ENCODE measurements at regions not wholly inside any gene's neighbourhood (a gene's known extent, or its start where the extent isn't known, plus 50 kb on each side); places are given as distances from the start of the nearest gene placed in this dataset.

- H4K20me1 ChIP-seq (ENCODE audit: insufficient read depth, low read length) = no peaks in the 10 kb centered on the region
- no peak for TF ChIP-seq EZH2phosphoT487 (IDR thresholded peaks at IDR 0.05; ENCODE audit: low read depth)
- H3K9me3 ChIP-seq (ENCODE audit: insufficient read depth, low read length) = no peaks in the 10 kb centered on the region
- H3K4me3 ChIP-seq (ENCODE audit: low read length) = no peak overlapping the region
- no peaks in the 10 kb centered on the region for H3K4me1 ChIP-seq (ENCODE audit: low read length)
- H3K27ac ChIP-seq (ENCODE audit: low read length) = no peak overlapping the region
- no peaks in the 10 kb centered on the region for H3K27me3 ChIP-seq (ENCODE audit: low read depth, low read length)
- H3K9ac ChIP-seq (ENCODE audit: low read length) = no peak overlapping the region
- H3K36me3 ChIP-seq (replicated peaks; ENCODE audit: low read depth, low read length) = no peaks in the 10 kb centered on the region
- no peak overlapping the region for H3K4me2 ChIP-seq (ENCODE audit: low read length)
- no peak overlapping the region for H2AFZ ChIP-seq (ENCODE audit: low read depth, low read length)
- no peaks in the 10 kb centered on the region for H3K79me2 ChIP-seq (ENCODE audit: low read length)
Observed at GRCh38 chr1:228913626-228914414, 178.5 kb downstream of the RHOU start.

GRCh38 chr1:228914700-228915099 lies 179.4 kb downstream of the RHOU start:
- Histone ChIP-seq H3K79me2 (ENCODE audit: low read length) (no peaks in the 10 kb centered on the region), H3K9ac (ENCODE audit: low read length) (no peak overlapping the region), H3K4me2 (ENCODE audit: low read length) (no peak overlapping the region), H4K20me1 (ENCODE audit: insufficient read depth, low read length) (no peaks in the 10 kb centered on the region), H3K27me3 (ENCODE audit: low read depth, low read length) (no peaks in the 10 kb centered on the region), H3K27ac (ENCODE audit: low read length) (no peak overlapping the region), H3K36me3 (replicated peaks; ENCODE audit: low read depth, low read length) (no peaks in the 10 kb centered on the region), H3K4me3 (ENCODE audit: low read length) (no peak overlapping the region), H3K4me1 (ENCODE audit: low read length) (no peaks in the 10 kb centered on the region), H2AFZ (ENCODE audit: low read depth, low read length) (no peak overlapping the region), H3K9me3 (ENCODE audit: insufficient read depth, low read length) (no peaks in the 10 kb centered on the region)
- TF ChIP-seq CTCF (IDR thresholded peaks at IDR 0.05; ENCODE audit: low read depth, low read length) (no peak), EZH2phosphoT487 (IDR thresholded peaks at IDR 0.05; ENCODE audit: low read depth) (no peak)

GRCh38 chr1:228917342-228917741 lies 182.1 kb downstream of the RHOU start:
- no peaks in the 10 kb centered on the region for H3K36me3 ChIP-seq (replicated peaks; ENCODE audit: low read depth, low read length)
- no peak overlapping the region for H3K27ac ChIP-seq (ENCODE audit: low read length)
- H4K20me1 ChIP-seq (ENCODE audit: insufficient read depth, low read length) = no peaks in the 10 kb centered on the region
- no peak overlapping the region for H2AFZ ChIP-seq (ENCODE audit: low read depth, low read length)
- no peak for TF ChIP-seq EZH2phosphoT487 (IDR thresholded peaks at IDR 0.05; ENCODE audit: low read depth)
- TF ChIP-seq CTCF (IDR thresholded peaks at IDR 0.05; ENCODE audit: low read depth, low read length) = no peak
- no peak overlapping the region for H3K4me2 ChIP-seq (ENCODE audit: low read length)
- H3K27me3 ChIP-seq (ENCODE audit: low read depth, low read length) = no peaks in the 10 kb centered on the region
- no peaks in the 10 kb centered on the region for H3K4me1 ChIP-seq (ENCODE audit: low read length)
- no peak overlapping the region for H3K4me3 ChIP-seq (ENCODE audit: low read length)
- H3K9me3 ChIP-seq (ENCODE audit: insufficient read depth, low read length) = no peaks in the 10 kb centered on the region
- H3K9ac ChIP-seq (ENCODE audit: low read length) = no peak overlapping the region
- H3K79me2 ChIP-seq (ENCODE audit: low read length) = no peaks in the 10 kb centered on the region

GRCh38 chr1:228917755-228918154 lies 182.5 kb downstream of the RHOU start:
- H3K27me3 ChIP-seq (ENCODE audit: low read depth, low read length) = no peaks in the 10 kb centered on the region
- no peak for TF ChIP-seq CTCF (IDR thresholded peaks at IDR 0.05; ENCODE audit: low read depth, low read length)
- no peak for TF ChIP-seq EZH2phosphoT487 (IDR thresholded peaks at IDR 0.05; ENCODE audit: low read depth)

More at GRCh38 chr1:228917755-228918154, 182.5 kb downstream of the RHOU start:
- Histone ChIP-seq H3K79me2 (ENCODE audit: low read length) (no peaks in the 10 kb centered on the region), H3K9me3 (ENCODE audit: insufficient read depth, low read length) (no peaks in the 10 kb centered on the region), H3K9ac (ENCODE audit: low read length) (no peak overlapping the region), H3K4me3 (ENCODE audit: low read length) (no peak overlapping the region), H3K4me2 (ENCODE audit: low read length) (no peak overlapping the region), H3K4me1 (ENCODE audit: low read length) (no peaks in the 10 kb centered on the region), H2AFZ (ENCODE audit: low read depth, low read length) (no peak overlapping the region), H4K20me1 (ENCODE audit: insufficient read depth, low read length) (no peaks in the 10 kb centered on the region), H3K27ac (ENCODE audit: low read length) (no peak overlapping the region), H3K36me3 (replicated peaks; ENCODE audit: low read depth, low read length) (no peaks in the 10 kb centered on the region)

All from OCI-LY3 (cell line).